ENCODE measurements at regions not wholly inside any gene's neighbourhood (a gene's known extent, or its start where the extent isn't known, plus 50 kb on each side); places are given as distances from the start of the nearest gene placed in this dataset.

DNA sequence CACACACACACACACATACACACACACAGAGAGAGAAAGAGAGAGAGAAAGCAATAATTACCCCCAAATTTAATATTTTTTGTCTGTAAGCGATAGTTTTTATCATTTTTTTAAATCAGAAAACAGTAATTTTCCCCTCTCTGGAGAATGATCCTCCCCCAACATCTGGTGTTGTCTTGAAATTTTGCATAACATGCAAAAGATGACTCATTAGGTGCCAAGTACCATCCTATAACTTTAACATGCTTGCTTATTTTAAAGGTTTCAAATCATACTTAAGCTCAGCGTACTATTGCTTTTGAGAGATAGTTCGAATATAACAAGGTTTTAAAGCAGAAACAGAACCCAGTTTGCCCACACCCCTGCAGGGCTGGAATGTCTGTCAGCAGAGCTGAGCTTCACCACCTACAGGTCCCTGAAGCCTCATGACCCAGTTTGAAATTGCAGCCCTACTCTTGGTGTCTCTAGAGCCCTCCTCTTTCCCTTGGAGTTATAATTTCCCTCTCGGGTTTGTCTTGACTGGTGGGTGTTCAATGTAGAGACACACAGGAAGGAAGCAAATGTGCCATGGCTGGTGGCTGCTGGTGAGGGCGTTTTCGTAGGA, 175.0 kb upstream of the HS3ST1 start:
- H3K4me2 ChIP-seq (ENCODE audit: low read depth, low read length), result no peak overlapping the region
- H3K27ac ChIP-seq (ENCODE audit: extremely low read length, insufficient read depth, low read length), result no peak overlapping the region
- in situ Hi-C loops (cut with HindIII; ENCODE audit: extremely low pct_ligation_motif_present, low pct_unique_long_range_greater_than_20kb), result loop anchor here (25.0 kb wide), 1 partner anchor 109 kb away; no protein-coding TSS in a partner anchor
- no peaks in the 10 kb centered on the region for H3K36me3 ChIP-seq (replicated peaks in 1 of 2; ENCODE audit: control insufficient read depth in 1 of 2, insufficient read depth in 2 of 2, low read length in 2 of 2)
- no peaks in the 10 kb centered on the region for H3K79me2 ChIP-seq (ENCODE audit: insufficient read depth, low read length)
- ChIA-PET CTCF (ENCODE audit: low intra/inter-chr PET ratio, low total read pairs) (no interaction called here), POLR2A (no interaction called here)
- no peaks in the 10 kb centered on the region for H3K27me3 ChIP-seq (ENCODE audit: control insufficient read depth in 1 of 2, insufficient read depth in 2 of 2, low read length in 2 of 2)
- intact Hi-C loops (cut with micrococcal nuclease; ENCODE audit: unreplicated experiment), result no loop called here
- no peak for TF ChIP-seq ZNF33A (CRISPR knock-in tag; IDR thresholded peaks at IDR 0.05; ENCODE audit: borderline replicate concordance)
- TF ChIP-seq KDM1A (CRISPR knock-in tag; IDR thresholded peaks at IDR 0.05), result no peak
- TF ChIP-seq ZNF839 (CRISPR knock-in tag; IDR thresholded peaks at IDR 0.05; ENCODE audit: borderline replicate concordance), result no peak
- TF ChIP-seq ZNF674 (CRISPR knock-in tag; IDR thresholded peaks at IDR 0.05; ENCODE audit: low read depth), result no peak
- TF ChIP-seq ZNF3 (CRISPR knock-in tag; IDR thresholded peaks at IDR 0.05), result no peak
- no peak for FAIRE-seq
- H3K4me3 ChIP-seq (replicated peaks in 1 of 3; ENCODE audit: insufficient read depth in 1 of 3, low read depth in 2 of 3, low read length in 3 of 3), result no peak overlapping the region
- no peak overlapping the region for H2AFZ ChIP-seq (ENCODE audit: low read length)
- H3K9me3 ChIP-seq (ENCODE audit: low read length), result peaks cover 48% of the 10 kb centered on the region
- no peak for ATAC-seq
- H4K20me1 ChIP-seq (ENCODE audit: insufficient read depth, low read length), result no peaks in the 10 kb centered on the region
- DNase-seq (ENCODE audit: low spot score), result no peak
- no peaks in the 10 kb centered on the region for H3K4me1 ChIP-seq (ENCODE audit: insufficient read depth, low read length)
- no TSS peak for BruUV-seq (replicated peaks)
- WGBS (ENCODE audit: low lambda C conversion rate), result 3% methylated on average over 6 of the region's 6 CpGs
- no peak overlapping the region for H3K9ac ChIP-seq (ENCODE audit: insufficient read depth, low read depth, low read length)

DNA sequence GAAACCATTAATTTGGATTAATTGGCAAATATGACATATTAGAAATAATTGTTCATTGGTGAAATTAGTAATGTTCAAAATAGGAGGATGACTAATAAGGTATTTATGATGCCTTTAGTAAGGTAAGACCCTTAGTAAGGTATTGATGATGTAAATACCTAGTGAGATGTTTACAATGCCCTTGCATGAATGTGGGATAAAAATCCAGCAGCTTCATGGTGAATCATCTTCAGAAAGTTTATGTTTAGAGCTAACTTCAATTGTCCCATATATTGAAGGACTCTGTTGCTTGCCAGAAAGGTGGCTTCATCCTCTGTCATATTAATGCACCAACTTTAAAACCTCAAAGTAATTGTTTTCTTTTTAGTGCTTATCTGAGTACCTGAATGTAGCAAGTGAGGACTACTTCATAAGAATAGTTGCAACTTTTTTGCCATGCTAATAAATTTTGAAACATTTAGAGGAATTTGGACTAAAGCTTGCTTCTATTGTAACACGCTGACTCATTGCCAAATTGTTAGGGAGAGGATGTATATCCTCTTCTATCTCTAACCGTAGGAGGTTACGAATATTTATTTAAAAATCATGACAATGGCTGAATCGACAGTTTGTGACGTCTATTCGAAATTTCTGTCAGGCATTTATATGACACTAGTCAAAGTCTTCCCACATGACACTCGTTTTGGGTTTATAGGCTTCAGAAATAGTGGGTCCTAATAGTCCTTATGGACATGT, 174.1 kb upstream of the HS3ST1 start:
- FAIRE-seq (no peak), DNase-seq (ENCODE audit: low spot score) (no peak), ATAC-seq (no peak)
- Histone ChIP-seq H3K4me3 (replicated peaks in 1 of 3; ENCODE audit: insufficient read depth in 1 of 3, low read depth in 2 of 3, low read length in 3 of 3) (no peak overlapping the region), H3K4me2 (ENCODE audit: low read depth, low read length) (no peak overlapping the region), H3K9ac (ENCODE audit: insufficient read depth, low read depth, low read length) (no peak overlapping the region), H3K36me3 (replicated peaks in 1 of 2; ENCODE audit: control insufficient read depth in 1 of 2, insufficient read depth in 2 of 2, low read length in 2 of 2) (no peaks in the 10 kb centered on the region), H3K79me2 (ENCODE audit: insufficient read depth, low read length) (no peaks in the 10 kb centered on the region), H4K20me1 (ENCODE audit: insufficient read depth, low read length) (no peaks in the 10 kb centered on the region), H2AFZ (ENCODE audit: low read length) (no peak overlapping the region), H3K27me3 (ENCODE audit: control insufficient read depth in 1 of 2, insufficient read depth in 2 of 2, low read length in 2 of 2) (no peaks in the 10 kb centered on the region), H3K4me1 (ENCODE audit: insufficient read depth, low read length) (no peaks in the 10 kb centered on the region), H3K9me3 (ENCODE audit: low read length) (peaks cover 56% of the 10 kb centered on the region), H3K27ac (ENCODE audit: extremely low read length, insufficient read depth, low read length) (no peak overlapping the region)
- intact Hi-C loops (cut with micrococcal nuclease; ENCODE audit: unreplicated experiment), result no loop called here
- in situ Hi-C loops (cut with HindIII; ENCODE audit: extremely low pct_ligation_motif_present, low pct_unique_long_range_greater_than_20kb), result loop anchor here (25.0 kb wide), 1 partner anchor 110 kb away; no protein-coding TSS in a partner anchor
- CTCF ChIA-PET (ENCODE audit: low intra/inter-chr PET ratio, low total read pairs), result no interaction called here
- no TSS peak for BruUV-seq (replicated peaks)
- under 1% methylated on average over 7 of the region's 7 CpGs for WGBS (ENCODE audit: low lambda C conversion rate)
- POLR2A ChIA-PET, result no interaction called here
- TF ChIP-seq TOPORS (CRISPR knock-in tag; IDR thresholded peaks at IDR 0.05), result no peak
- TF ChIP-seq, protein P1, sequence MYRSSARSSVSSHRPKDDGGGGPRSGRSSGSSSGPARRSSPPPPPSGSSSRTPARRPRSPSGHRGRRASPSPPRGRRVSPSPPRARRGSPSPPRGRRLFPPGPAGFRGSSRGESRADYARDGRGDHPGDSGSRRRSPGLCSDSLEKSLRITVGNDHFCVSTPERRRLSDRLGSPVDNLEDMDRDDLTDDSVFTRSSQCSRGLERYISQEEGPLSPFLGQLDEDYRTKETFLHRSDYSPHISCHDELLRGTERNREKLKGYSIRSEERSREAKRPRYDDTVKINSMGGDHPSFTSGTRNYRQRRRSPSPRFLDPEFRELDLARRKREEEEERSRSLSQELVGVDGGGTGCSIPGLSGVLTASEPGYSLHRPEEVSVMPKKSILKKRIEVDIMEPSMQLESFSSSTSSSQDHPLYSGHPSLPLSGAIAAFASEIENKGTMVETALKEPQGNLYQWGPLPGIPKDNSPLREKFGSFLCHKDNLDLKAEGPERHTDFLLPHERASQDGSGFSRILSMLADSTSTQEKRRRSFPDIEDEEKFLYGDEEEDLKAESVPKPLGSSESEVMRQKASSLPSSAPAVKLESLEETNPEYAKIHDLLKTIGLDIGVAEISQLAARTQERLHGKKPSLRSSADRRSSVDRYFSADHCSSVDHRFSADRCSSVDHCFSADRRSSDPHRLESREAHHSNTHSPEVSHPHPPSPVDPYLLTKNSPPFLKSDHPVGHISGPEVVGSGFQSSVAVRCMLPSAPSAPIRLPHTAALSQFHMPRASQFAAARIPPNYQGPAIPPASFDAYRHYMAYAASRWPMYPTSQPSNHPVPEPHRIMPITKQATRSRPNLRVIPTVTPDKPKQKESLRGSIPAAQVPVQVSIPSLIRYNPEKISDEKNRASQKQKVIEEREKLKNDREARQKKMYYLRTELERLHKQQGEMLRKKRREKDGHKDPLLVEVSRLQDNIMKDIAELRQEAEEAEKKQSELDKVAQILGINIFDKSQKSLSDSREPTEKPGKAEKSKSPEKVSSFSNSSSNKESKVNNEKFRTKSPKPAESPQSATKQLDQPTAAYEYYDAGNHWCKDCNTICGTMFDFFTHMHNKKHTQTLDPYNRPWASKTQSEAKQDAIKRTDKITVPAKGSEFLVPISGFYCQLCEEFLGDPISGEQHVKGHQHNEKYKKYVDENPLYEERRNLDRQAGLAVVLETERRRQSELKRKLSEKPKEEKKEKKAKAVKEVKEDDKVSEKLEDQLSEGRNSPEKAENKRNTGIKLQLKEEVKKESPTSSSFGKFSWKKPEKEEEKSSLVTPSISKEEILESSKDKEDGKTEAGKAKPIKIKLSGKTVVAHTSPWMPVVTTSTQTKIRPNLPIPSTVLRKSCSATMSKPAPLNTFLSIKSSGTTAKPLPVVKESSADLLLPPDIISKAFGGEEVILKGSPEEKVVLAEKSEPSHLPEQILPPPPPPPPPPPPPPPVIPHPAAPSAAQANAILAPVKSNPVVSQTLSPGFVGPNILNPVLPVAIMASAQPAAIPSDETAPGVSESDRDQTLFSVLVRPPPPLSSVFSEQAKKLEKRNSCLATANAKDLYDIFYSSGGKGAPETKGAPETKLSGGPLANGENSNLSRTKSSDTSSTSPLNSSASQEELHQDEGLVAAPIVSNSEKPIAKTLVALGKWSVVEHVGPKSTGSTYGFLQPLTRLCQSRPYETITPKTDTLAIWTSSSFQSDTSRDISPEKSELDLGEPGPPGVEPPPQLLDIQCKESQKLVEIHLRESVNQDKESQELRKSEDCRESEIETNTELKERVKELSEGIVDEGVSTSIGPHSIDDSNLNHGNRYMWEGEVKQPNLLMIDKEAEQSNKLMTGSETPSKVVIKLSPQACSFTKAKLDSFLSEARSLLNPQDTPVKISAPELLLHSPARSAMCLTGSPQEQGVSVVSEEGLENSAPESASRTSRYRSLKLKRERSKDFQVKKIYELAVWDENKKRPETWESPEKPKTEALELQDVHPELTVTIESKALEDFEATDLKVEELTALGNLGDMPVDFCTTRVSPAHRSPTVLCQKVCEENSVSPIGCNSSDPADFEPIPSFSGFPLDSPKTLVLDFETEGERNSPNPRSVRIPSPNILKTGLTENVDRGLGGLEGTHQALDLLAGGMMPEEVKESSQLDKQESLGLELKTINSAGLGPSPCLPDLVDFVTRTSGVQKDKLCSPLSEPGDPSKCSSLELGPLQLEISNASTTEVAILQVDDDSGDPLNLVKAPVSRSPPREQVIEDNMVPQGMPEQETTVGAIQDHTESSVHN (CRISPR knock-in tag; IDR thresholded peaks at IDR 0.05), result no peak
- TF ChIP-seq, protein P2, sequence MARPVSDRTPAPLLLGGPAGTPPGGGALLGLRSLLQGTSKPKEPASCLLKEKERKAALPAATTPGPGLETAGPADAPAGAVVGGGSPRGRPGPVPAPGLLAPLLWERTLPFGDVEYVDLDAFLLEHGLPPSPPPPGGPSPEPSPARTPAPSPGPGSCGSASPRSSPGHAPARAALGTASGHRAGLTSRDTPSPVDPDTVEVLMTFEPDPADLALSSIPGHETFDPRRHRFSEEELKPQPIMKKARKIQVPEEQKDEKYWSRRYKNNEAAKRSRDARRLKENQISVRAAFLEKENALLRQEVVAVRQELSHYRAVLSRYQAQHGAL (CRISPR knock-in tag; IDR thresholded peaks at IDR 0.05; ENCODE audit: not compliant biosample characterization), result no peak

Data from HepG2 (cell line).